HG02884 (cell line): ENCODE measurements at regions not wholly inside any gene's neighbourhood (a gene's known extent, or its start where the extent isn't known, plus 50 kb on each side); places are given as distances from the start of the nearest gene placed in this dataset.

Experiments used
- ATAC-seq: cut with Tn5 transposase; IDR thresholded peaks from one replicate; pipeline ENCODE4 v1.9.1; 2021; ENCODE audit warnings: mild to moderate bottlenecking, moderate library complexity; ENCODE audit not compliant: unreplicated experiment

DNA sequence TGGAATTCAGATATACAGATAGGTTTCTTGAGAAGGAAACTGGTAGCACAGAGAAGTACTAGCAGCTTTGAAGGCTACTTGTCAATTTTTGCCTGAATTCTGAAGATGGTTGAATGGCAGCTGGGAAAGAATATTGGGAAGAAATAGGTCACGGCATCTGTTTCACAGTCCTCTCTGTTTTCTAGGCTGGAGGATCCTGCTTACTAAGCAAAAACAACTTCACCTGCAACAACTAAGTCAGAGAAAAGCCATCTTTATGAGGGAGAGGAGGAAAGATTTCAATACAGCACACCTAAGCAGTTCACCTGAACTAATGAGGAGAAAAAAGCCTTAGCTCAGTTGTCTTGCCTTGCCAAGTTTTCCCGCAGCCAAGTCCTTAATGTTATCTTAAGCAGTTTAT is 975.5 kb upstream of the EPHA7 start:
- no peak for ATAC-seq

DNA sequence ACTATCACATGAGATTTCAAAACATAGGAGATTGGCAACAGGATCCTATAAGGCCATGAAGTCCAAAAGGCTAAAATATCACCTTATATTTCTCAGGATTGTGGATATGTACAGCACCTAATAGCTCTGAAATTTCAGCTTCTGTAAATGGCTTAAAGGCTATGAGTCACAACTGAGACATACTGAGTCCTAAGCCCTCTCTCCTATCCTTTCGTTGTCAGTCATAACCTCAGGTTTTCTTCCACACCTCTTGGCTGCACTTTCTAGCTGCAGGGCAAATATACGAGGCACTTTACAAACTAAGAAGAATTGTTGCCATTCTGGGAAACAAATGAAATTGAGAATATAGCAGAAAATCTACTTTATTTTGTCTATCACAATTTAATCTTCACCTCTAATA is 969.9 kb upstream of the EPHA7 start:
- no peak for ATAC-seq

DNA sequence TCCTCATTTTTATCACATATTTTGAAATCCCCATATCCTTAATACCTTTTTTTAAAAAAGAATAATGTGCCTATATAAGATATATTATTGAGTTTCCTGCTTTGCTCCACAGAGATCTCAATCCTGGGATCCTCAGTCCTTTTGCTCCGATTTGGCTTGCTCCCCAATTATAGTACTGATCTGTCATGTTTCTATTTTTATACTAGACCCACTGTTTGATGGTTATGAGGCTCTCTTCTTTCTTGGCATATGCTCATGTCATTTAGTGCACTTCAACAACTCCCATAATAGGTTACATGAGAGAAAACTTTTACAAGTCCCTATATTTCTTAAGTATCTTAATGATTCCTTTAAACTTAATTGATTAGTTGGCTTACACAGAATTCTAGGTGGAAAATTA is 958.5 kb upstream of the EPHA7 start:
- ATAC-seq = no peak

DNA sequence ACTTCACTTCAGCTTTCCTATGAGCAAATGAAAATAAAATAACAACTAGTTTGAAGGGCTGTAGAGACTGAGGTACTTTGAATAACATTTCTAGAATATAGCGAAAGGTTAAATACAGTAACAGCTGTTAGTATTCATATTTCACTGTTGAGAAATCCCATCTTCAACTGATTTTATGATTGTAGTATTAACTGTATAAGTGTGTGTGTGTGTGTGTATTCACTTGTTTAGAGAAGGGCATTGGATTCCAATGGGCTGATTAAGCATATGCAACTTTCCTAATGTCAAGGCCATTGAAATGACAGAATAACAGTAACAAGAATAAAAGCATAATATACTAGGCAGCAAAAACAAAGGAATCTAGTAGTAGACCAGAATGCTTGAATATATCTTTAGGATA is 957.5 kb upstream of the EPHA7 start:
- no peak for ATAC-seq

DNA sequence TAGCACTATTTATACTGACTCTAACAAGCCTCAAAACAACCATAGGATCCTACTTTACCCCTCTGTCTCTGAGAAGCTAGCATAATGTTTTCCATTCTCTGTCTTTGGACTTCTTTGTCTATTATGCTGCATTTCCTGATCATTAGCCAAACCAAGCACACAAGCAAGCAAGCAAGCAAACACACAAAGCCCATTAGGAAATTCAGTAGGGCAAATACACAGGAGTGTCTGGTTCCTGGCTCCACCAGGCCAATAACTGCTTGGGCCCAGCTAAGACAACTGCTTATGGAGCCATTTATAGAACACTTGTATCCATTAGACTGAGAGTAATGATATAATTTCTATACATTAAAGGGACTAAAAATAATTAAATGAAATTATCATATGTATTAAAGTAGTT is 952.9 kb upstream of the EPHA7 start:
- ATAC-seq = no peak

DNA sequence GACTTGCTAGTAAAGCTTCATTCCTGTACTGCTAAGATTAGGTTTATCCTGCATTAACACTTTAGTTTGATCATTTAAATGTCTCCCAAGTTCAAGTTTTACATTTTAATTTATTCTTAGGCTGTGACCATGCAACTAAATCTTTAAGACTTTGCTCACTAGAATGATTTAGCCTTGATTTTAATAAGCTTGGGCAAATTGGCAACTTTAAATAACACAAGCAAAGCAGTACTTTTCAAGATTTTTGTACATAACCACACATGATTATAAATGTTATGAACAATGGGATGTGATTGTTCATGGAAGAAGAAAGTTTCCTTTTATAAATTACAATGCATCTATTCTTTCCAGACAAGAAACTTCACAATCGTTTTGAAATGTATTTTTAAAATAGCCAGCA is 948.0 kb upstream of the EPHA7 start:
- no peak for ATAC-seq

DNA sequence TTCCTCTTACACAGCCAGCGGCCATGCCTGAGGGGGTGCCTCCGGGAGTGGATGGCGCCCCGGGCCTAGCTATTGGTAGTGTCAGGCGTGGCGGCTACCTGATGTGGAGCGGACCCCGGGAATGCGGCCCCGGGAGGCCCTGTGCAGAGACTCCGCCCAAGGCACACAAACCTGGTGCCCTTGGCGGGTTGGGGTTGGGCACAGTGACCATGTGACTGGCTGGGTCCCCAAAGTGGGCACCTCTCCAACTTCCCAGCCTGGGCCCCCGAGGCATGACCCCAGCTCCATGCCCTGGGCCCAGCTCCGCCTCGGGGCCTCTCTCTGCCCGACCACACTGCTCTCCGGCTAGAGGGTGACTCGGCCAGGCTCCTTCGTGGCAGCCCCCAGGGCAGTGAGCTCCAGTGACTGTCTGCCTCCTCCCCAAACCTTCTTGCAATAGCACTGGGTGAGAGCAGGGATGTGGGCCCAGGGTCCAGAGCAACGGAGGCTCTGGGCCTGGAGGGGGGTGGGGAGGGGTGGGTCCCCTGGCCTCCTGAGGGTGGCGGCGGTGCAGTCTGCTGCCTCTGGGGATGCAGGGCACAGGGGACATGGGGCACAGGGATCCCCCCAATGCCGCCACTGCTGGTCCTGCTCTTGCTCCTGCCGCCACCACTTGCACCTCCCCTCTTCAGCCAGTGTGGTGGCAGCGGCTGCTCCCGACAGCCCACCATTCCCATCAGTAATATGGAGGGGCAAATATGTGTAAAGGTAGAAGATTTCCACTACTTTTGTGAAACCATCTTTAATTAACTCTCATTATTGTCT is 942.9 kb upstream of the EPHA7 start:
- no peak for ATAC-seq

DNA sequence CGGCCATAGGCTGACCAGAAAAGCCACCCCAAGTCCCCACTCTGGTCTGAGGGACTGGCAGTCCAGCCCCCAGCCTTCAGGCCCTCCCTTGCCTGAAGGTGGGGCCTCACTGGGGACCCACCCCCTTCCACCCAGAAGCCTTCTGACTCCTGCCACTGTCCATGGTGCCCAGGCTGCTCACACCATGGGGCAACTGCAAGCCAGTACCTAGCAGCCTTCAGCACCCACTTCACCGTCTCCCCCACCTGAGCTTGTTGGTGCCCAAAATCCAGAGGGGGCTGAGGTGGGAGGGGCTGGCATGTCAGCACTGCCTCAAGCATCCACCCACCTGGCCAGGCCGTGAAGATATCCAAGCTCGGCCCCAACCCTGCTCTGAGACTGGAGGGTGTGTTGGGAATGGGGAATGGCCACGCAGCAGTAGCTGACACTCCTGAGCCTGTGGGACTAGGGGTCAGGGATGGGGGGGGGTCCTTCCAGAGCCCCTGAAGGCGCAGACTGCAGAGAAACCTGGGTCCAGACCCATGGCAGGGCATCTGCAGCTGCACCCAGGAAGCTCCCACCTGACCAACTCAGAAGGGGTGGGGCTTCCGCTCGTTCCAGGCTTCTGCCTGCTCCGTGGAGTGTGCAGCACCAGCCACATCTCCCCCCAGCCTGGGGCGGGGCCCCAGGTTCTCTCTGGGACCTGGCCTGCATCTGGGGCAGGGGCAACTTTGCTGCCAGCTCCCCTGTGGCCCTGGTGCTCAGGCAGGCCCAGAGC is 942.1 kb upstream of the EPHA7 start:
- ATAC-seq = no peak

DNA sequence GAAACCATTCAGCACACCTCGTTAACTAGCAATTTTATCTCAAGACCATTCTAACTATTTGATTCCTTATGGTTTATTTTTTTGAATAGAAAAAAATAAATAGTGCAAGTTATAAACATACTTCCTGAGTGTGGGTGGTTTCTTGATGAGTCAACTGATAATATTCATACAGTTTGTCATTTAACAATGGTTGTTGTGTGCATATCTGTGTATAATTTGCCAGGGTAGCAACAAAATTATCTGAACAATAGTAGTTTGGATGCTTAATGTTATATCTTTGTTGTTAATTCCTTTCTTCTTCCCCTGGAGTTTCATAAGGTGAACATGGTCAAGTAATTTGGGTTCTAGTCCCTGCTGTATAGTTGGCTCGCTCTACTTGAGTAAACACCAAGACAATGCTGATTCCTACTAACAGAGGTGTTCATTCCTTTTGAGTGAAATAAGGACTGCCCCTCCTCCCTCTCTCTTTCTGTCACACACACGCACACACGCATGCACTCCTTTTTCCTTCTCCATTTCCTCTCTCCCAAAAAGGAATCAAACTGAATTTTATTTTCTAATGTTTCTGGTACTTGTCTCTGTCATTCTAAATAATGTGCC is 938.1 kb upstream of the EPHA7 start:
- ATAC-seq = no peak

DNA sequence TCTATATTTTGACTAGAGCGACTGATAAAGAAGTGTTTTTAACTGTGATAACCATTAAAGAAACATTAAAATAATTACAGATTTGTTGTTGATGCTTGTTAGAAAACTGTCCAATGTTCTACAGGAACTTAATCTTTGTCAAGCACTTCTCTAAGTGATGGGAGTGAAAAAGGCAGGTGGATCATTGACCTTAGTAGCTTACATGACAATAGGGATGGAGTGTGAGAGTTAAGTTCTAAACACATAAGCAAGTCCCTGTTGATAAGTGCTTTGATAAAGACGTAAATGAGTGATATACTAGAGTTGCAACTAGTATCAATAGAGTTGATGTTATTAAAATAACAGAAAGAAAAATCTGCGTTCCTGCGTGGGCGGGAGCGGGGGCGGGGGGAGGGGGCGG is 931.5 kb upstream of the EPHA7 start:
- ATAC-seq = no peak

DNA sequence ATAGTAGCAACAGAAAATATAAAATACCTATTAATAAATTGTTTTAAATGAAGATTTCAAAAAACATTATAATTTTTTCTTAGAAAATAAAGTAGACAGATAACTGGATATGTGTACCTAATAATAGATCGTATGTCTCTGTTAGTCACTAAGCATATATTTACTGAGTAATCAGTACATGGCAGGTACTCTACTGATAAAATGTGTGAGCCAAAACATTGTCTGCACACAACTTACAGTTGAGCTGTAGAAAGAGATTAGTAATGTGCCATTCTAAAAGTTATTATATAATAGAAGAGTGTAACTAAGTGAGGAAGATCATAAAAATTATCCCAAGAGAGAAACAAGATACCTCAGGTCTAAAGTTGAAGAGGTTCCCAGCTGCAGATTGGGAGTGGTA is 929.9 kb upstream of the EPHA7 start:
- no peak for ATAC-seq

DNA sequence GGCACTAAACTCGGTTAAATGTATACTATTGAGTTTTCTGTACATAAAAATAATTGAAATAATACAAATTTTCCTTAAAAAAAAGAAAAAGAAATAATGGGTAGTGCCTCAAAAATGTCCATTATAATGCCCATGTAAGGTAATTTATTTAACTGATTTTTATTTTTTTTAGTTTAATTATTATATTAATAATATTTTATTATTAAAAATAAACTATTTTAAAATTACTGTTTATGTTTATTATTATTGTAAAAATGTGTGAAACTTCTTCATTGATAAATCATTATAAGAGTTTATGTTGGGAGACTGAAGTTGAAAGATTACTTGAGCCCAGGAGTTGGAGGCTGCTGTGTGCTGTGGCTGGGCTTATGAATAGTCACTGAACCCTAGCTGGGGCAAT is 925.5 kb upstream of the EPHA7 start:
- no peak for ATAC-seq

DNA sequence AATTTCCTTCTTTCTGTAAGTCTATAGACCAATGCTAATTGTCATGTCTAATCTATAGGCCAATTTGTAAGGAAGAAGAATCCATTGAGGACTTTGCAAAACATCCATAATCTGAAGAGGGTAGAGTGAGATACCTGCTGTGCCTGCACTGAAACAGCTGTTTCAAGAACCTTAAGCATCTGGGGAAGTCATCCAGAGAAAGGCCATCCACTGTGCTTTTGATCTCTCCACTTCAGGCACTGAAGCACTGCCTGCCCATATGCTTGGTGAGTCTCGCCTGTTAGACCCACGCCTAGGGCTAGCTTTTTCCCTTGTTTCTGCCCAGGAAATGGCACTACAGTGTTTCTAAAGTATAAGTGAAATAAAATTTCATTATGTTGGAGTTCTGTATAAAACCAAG is 921.8 kb upstream of the EPHA7 start:
- no peak for ATAC-seq

DNA sequence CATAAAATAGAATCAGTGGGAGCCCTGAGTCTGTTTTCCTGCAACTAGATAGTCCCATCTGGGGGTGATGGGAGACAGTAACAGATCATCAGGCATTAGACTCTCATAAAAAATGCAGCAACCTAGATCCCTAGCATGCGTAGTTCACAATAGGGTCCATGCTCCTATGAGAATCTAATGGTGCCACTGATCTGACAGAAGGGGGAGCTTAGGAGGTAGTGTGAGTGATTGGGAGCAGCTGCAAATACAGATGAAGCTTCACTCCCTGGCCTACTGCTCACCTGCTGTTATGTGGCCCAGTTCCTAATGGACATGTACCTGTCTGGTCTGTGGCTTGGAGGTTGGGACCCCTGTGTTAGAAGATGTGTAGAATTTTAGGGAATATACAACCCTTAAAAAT is 904.5 kb upstream of the EPHA7 start:
- no peak for ATAC-seq

DNA sequence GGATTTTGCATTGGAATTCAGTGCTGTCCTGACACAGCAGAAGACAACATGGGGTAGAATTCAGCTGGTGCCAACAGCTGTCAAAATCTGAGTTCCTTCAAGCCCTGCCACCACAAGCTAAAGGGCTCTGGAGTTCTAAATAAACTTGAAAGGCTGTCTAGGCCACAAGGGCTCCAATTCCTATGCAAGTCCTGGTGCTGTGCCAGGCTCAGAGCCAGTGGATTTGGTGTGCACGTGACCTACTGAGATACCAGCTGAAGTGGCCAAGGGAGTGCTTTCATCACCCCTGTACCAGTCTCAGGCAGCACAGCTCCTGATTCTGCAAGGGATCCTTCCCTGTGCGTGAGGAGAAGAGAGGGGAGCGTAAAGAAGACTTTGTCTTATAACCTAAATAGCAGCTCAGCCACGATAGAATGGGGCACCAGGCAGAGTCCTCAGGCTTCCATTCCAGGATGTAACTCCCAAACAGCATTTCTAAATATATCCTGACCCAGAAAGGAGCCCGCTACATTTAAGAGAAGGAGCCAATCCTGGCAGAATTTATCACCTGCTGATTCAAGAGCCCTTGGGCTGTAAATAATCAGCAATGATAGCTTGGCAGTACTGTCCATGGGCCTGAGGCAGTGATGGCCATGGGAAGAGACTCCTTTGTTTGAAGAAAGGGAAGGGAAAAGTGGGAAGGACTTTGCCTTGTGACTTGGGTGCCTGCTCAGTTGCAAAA is 881.2 kb upstream of the EPHA7 start:
- ATAC-seq = no peak

DNA sequence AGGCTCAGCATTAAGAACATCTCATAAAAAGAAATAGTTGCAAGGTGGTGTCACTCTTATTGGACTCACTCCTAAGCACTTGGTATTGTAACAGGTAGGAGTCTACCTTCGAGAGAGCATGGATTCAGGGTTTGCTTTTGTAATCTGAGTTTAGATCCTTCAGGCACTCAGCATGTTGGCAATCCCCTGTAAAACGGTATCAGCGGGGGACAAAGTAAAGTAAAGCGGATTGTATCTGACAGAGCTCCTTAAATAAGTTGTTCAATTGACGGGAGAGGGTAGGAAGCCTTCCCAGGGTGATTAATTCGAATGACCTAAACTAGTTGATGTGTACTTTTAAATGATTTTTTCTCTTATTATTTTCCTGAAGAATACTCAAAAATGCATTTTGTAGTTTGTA is 869.8 kb upstream of the EPHA7 start:
- ATAC-seq = no peak

DNA sequence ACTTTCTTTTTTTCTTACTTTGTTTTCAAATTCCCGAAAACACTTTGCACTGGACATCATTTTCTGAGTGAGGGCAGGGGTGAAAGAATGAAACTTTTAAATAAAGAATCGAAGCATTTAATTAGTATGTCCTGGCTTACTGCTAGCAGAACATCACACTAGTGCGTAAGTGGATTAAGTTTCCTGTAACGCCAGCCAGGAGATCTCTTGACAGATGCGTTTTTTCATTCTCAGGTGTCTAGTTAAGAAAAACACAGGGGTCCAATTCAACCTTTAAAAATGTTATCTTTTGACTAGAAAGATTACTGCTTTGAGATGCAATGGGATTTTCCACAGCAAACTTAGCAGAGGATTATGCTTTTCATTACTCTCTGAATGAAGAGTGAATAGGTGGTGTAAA is 858.8 kb upstream of the EPHA7 start:
- ATAC-seq = no peak

DNA sequence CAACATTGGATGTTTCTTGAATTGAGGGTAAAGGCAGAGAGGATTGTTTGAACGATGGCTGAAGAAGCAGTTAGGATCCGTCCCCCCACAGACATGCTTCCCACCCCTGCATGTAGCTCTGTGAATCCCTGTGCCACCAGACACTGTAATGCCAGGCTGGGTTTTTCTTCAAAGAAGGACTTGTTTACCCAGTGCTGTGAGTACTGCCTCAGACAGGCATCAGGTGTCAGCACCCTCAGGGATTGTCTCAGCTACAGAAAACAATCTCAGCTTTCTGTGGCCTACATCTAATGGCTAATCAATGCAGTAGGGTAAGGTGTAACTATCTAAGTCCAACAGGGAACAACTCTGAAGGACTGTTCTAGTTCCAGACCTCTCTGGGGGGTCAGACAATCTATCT is 853.0 kb upstream of the EPHA7 start:
- no peak for ATAC-seq

DNA sequence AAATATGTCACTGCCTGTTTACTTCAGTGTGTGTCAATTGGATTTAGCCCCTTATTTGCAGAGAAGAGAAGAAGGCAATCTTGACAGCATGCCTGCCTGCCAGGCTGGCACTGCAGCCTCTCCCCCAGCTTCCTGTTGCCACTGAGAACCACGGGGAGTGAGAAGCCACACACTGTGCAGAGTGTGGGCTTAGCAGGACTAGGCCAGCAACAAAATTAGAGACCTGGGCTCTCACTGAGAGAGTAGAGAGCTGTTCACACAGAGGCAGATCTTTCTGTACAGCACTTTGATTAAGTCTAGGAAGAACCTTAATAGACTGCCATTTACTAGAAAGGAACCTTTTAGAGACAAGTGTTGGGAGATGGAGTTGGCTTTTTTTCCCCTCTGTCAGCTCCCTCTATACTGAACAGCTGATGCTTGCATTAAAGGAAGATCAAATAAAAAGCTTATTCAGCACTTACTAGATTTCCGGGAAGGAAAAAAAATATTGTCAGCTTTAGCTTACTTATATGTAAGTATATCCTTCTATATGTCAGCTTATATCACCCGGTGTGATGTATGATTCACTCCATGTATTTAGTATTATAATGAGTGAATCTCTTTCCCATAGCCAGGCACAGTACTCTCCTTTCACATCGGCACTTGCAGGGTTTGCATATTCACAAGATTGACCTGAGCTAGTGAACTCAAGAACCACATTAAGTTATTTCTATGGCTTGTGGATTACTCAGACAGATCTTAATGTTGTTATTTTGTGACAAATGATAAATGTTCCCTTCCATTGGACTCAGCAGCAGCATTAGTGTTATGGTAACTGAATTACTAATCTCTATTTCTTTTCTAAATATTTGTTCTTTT is 851.0 kb upstream of the EPHA7 start:
- ATAC-seq = no peak

DNA sequence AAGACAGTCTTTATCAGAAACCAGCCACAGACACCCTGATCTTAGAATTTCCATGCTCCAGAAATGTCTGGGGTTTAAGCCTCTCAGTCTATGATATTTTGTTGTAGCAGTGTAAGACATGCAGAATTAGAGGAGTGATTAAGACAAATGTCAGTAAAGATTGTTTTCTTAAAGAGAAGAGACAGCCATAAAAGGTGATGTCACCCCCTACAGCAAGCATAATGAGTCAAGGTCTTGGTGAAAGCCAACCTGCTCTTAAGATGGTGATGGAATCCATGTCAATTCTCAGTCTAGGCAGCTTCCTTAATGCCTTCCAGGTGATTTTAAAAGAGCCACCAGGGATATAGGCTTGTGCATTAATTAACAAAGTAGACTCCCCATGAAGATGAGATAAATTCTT is 849.9 kb upstream of the EPHA7 start:
- ATAC-seq = no peak

DNA sequence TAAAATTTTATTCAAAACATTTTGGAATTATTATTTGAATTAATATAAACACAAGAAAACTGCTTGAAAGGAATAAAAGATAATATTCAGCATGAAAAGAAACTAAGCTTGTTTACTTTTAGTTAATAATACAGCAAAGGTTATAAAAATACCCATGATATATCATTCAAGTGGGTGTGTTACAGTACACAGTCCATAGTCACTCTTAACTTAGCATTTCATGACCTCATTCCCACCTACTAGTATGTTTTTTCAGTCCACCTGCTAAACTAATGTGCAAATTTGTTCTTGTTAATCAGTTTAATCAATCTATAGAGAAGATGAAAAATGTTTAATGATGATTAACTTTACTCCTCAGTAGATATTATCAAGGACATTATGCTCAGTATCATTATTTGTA is 841.4 kb upstream of the EPHA7 start:
- ATAC-seq = no peak
